ENCODE measurements at regions not wholly inside any gene's neighbourhood (a gene's known extent, or its start where the extent isn't known, plus 50 kb on each side); places are given as distances from the start of the nearest gene placed in this dataset.
"Not testable (repeated sequence)": the region's sequence is repeated elsewhere in the genome, so short reads cannot be mapped to it uniquely, and the experiment has no call there.

GRCh38 chr7:153524070-153524601 is 528.1 kb upstream of the DPP6 start:
- peak; percentile 47 for DNase-seq (ENCODE audit: low spot score)

- no peak for DNase-seq (ENCODE audit: low spot score)
These were observed 523.1 kb upstream of the DPP6 start for GRCh38 chr7:153529100-153529499.

- DNase-seq (ENCODE audit: low spot score) = no peak
These were observed 522.5 kb upstream of the DPP6 start for GRCh38 chr7:153529651-153530165.

GRCh38 chr7:153530441-153530840 is 521.8 kb upstream of the DPP6 start:
- DNase-seq (ENCODE audit: low spot score) = no peak

GRCh38 chr7:153532326-153532725 is 519.9 kb upstream of the DPP6 start:
- no peak for DNase-seq (ENCODE audit: low spot score)

GRCh38 chr7:153537271-153537670 is 514.9 kb upstream of the DPP6 start:
- DNase-seq (ENCODE audit: low spot score) = no peak

GRCh38 chr7:153541903-153542302 is 510.3 kb upstream of the DPP6 start:
- no peak for DNase-seq (ENCODE audit: low spot score)

GRCh38 chr7:153543232-153543631 is 509.0 kb upstream of the DPP6 start:
- no peak for DNase-seq (ENCODE audit: low spot score)

- DNase-seq (ENCODE audit: low spot score) = no peak
These were observed 502.0 kb upstream of the DPP6 start for GRCh38 chr7:153550173-153550572.

DNA sequence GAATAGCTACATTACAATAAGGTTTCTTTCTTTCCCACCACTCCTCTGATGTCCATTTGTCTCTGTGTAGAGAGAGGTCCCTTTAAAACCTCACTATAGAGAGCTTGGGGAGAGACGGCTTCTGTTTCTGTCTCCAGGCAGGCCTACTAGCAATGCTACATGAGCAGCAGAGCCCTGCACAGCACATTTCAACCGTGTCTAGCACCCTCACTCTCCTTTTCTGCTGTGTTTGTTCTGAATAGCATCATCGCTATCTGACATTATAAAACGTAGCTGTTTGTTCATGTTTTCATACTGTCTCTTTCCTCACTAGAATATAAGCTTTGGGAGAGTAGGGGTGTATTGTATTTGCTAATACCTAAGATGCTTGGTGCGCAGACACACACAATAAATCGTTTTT is 487.8 kb upstream of the DPP6 start:
- DNase-seq (ENCODE audit: low spot score) = no peak

GRCh38 chr7:153566324-153566723 is 485.9 kb upstream of the DPP6 start:
- DNase-seq (ENCODE audit: low spot score) = no peak

DNA sequence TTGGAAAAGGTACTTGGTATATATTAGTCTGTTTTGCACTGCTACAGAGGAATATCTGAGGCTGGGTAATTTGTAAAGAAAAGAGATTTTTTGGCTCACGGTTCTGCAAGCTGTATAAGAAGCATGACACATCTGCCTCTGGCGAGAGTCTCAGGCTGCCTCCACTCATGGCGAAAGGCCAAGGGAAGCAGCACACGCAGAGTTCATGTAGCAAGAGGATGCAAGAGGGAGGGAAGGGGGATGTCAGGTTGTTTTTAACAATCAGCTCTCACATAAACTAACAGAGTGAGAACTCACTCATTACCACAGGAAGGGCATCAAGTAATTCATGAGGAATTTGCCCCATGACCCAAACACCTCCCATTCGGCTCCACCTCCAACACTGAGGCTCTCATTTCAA is 484.8 kb upstream of the DPP6 start:
- DNase-seq (ENCODE audit: low spot score) = no peak

DNA sequence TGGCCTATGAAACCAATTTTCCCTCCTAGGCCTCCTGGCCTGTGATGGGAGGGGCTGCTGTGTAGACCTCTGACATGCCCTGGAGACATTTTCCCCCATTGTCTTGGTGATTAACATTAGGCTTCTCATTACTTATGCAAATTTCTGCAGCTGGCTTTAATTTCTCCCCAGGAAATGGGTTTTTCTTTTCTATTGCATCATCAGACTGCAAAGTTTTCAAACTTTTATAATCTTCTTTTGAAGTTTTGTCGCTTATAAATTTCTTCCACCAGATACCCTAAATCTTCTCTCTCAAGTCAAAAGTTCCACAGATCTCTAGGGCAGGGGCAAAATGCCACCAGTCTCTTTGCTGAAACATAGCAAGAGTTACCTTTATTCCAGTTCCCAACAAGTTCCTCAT is 482.7 kb upstream of the DPP6 start:
- not testable (repeated sequence) for DNase-seq (ENCODE audit: low spot score)

DNA sequence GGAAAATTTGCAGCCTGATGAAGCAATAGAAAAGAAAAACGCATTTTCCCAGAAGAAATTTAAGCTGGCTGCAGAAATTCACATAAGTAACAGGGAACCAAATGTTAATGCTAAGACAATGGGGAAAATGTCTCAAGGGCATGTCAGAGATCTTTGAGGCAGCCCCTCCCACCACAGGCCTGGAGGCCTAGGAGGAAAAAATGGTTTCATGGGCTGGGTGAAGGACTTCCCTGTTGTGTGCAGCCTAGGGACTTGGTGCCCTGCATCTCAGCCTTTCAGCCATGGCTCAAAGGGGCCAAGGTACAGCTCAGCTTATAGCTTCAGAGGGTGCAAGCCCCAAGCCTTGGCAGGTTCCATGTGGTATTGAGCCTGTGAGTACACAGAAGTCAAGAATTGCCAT is 476.1 kb upstream of the DPP6 start:
- DNase-seq (ENCODE audit: low spot score) = no peak

GRCh38 chr7:153581419-153581818 is 470.8 kb upstream of the DPP6 start:
- DNase-seq (ENCODE audit: low spot score) = no peak

DNA sequence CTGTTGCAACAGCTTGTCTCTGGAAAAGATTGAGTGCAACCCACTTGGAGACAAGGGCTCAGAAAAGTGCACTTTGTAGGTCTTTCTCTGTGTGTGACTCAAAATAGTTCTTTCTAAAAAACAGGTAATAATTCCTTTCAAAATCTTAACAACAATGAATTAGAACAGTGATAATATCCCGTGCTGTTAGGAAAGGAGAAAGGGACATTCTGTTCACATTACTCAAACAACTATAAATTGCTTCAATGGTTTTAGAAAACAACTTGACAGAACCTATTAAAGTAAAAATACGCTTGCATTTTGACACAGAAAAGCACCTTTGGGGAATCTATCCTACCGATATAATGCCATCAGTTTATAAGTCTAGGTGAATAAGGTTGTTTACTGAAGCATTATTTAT is 468.1 kb upstream of the DPP6 start:
- DNase-seq (ENCODE audit: low spot score) = no peak

GRCh38 chr7:153588586-153588985 is 463.6 kb upstream of the DPP6 start:
- DNase-seq (ENCODE audit: low spot score) = no peak

DNA sequence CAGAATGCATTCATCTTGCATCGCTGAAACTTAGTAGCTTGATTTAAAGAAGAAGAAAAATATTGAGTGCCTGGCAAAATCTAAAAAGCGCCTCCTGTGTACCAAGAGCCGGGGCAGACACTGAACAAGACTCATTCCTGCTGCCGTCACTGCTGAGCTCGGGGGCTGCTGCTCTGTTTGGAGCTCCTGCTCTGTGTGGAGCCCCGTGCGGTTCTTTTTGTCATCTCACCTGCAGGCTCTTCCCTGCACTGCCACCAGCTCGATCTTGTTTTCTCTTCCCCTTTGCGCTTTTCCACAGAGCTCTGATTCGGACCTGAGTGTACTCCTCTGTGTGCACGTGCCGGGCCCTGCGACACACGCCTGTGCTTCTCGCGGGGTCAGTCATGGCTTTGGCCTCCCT is 462.1 kb upstream of the DPP6 start:
- DNase-seq (ENCODE audit: low spot score) = no peak

DNA sequence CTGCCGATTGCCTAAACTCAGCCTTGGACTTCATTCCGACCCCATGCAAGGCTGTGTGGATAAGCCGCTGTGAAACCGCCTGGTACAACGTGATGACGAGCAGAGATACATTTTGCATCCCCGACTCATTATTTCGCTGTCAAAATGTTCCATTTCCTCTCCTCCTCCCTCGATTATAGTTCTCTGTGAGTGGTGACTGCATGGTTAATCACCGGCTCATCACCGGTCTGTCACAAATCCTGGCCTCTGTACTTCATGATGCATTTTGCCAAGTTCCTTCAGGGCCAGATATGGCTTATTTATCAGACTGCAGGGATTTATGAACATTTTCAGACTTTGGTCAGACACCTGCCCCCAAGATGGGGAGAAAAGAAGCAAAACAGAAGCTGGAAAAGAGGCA is 461.6 kb upstream of the DPP6 start:
- DNase-seq (ENCODE audit: low spot score) = no peak

DNA sequence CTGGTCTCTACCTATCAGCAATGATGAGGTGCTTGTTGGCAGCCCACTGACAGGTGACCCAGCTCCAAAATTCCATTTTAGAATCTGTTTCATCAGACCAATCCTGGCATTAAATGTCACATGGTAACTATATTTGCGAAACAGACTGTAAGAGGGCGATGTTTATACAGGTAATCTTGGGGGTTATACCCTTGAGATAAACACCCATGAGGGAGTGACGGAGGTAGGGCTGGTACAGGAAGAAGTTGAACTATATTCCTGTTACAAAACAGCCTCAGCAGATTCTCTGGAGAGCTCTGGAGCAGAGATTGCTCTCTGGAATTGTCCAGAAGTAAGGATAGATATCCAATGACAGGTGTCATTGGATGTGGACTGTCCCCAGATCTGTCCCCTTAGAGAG is 444.8 kb upstream of the DPP6 start:
- DNase-seq (ENCODE audit: low spot score) = no peak

DNA sequence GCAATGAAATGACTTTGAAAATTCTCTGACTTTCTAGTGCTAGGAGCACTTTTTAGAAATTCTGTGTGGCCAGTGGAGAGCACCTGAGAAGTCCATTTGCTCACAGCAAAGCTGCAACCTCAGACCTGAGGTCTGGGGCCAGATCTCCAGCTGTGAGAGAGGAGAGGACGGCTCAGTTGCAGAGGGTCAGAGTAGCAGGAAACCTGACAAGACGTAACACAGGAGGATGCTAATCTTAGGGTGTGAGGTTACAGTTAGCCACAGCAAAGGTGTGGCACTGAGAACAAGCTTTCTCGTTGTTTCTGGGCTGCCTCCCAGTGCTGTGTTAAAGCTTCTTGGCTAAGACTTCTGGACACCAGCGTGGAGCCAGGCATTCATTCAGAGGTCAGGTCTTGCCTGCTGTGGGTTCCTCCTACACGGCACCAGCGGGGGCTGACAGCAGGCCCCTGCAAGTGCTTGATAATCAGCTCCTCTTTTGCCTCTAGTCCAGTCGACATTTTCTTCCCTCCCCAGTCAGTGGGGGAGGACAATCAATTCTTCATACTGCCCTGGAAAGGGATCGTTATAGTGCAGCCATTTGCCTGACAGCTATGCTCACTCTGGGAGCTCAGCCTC is 435.4 kb upstream of the DPP6 start:
- DNase-seq (ENCODE audit: low spot score) = peak; percentile 2

GRCh38 chr7:153627323-153627722 is 424.9 kb upstream of the DPP6 start:
- DNase-seq (ENCODE audit: low spot score) = no peak

GRCh38 chr7:153628406-153628805 is 423.8 kb upstream of the DPP6 start:
- no peak for DNase-seq (ENCODE audit: low spot score)

DNA sequence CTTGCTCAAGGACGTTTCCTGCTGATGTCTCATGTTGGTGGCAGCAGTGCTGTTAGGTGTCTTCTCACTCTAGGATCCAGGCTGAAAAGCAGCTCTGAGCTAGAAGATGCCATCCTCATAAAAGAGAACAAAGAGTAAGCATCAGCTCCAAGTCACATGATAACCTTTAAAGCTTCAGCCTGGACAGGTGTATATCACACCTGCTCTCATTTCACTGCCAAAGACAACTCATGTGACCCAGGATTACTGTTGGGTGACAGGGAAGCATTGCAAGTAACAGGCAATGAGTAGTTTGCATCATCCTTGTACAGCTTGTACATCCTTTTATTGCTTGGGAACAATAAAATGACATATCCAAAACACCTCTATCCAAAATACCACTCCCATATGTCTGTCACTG is 423.4 kb upstream of the DPP6 start:
- no peak for DNase-seq (ENCODE audit: low spot score)
